Nephron (organoid): ENCODE measurements at regions not wholly inside any gene's neighbourhood (a gene's known extent, or its start where the extent isn't known, plus 50 kb on each side); places are given as distances from the start of the nearest gene placed in this dataset.

ENCODE experiments used
- H3K27ac Mint-ChIP-seq, 3 experiments: 2 replicates each; pipeline ENCODE4 v1.8.0; 2020; ENCODE audit warnings: mixed read lengths in 3 of 3, mild to moderate bottlenecking in 2 of 3, moderate library complexity in 1 of 3
- H3K27me3 Mint-ChIP-seq: 2 replicates; pipeline ENCODE4 v1.8.0; 2021; ENCODE audit warnings: low read depth, mild to moderate bottlenecking, moderate library complexity, mixed read lengths
- H3K36me3 Mint-ChIP-seq: 2 replicates; pipeline ENCODE4 v1.8.0; 2020; ENCODE audit warnings: low read depth, mixed read lengths
- H3K4me1 Mint-ChIP-seq: 2 replicates; pipeline ENCODE4 v1.8.0; 2020; ENCODE audit warnings: mixed read lengths
- H3K4me3 Mint-ChIP-seq, 3 experiments: 2 replicates each; pipeline ENCODE4 v1.8.0; 2020; ENCODE audit warnings: mild to moderate bottlenecking in 3 of 3, mixed read lengths in 3 of 3, moderate library complexity in 2 of 3
- H3K9me3 Mint-ChIP-seq: 2 replicates; pipeline ENCODE4 v1.8.0; 2020; ENCODE audit warnings: mixed read lengths
- CTCF ChIP-seq, 3 experiments: fragments of 200-600 bp; sonication (generic); IDR thresholded peaks; one replicate each; pipeline ENCODE4 v1.5.0; 2021; ENCODE audit warnings: antibody characterized with exemption in 3 of 3; ENCODE audit not compliant: unreplicated experiment in 3 of 3

GRCh38 chr1:213733705-213734104 is 254.1 kb upstream of the PROX1 start:
- Mint-ChIP-seq H3K36me3 (no peaks in the 10 kb centered on the region), H3K27ac (no peak overlapping the region), H3K27me3 (no peaks in the 10 kb centered on the region), H3K9me3 (peaks cover 11% of the 10 kb centered on the region), H3K4me3 (no peak overlapping the region), H3K4me1 (no peaks in the 10 kb centered on the region)
- TF ChIP-seq CTCF (IDR thresholded peaks at IDR 0.05; ENCODE audit: unreplicated experiment in 3 of 3) = no peak

- Mint-ChIP-seq H3K4me1 (no peaks in the 10 kb centered on the region), H3K27me3 (no peaks in the 10 kb centered on the region), H3K27ac (peak overlapping the region in 1 of 3 experiments; percentile 21), H3K4me3 (no peak overlapping the region), H3K36me3 (no peaks in the 10 kb centered on the region), H3K9me3 (peaks cover 3% of the 10 kb centered on the region)
- TF ChIP-seq CTCF (IDR thresholded peaks at IDR 0.05; ENCODE audit: unreplicated experiment in 3 of 3) = no peak
Measured at GRCh38 chr1:213737398-213738035, 250.3 kb upstream of the PROX1 start.

- H3K9me3 Mint-ChIP-seq = peaks cover 2% of the 10 kb centered on the region
- no peaks in the 10 kb centered on the region for H3K36me3 Mint-ChIP-seq
- H3K27ac Mint-ChIP-seq = no peak overlapping the region
- no peak for TF ChIP-seq CTCF (IDR thresholded peaks at IDR 0.05; ENCODE audit: unreplicated experiment in 3 of 3)
- H3K4me1 Mint-ChIP-seq = no peaks in the 10 kb centered on the region
- H3K27me3 Mint-ChIP-seq = no peaks in the 10 kb centered on the region
- H3K4me3 Mint-ChIP-seq = no peak overlapping the region
Measured at GRCh38 chr1:213738658-213739057, 249.1 kb upstream of the PROX1 start.

GRCh38 chr1:213742992-213743391 is 244.8 kb upstream of the PROX1 start:
- peaks cover 2% of the 10 kb centered on the region for H3K9me3 Mint-ChIP-seq
- no peak overlapping the region for H3K27ac Mint-ChIP-seq
- H3K4me1 Mint-ChIP-seq = no peaks in the 10 kb centered on the region
- H3K36me3 Mint-ChIP-seq = no peaks in the 10 kb centered on the region
- H3K4me3 Mint-ChIP-seq = no peak overlapping the region
- H3K27me3 Mint-ChIP-seq = no peaks in the 10 kb centered on the region
- TF ChIP-seq CTCF (IDR thresholded peaks at IDR 0.05; ENCODE audit: unreplicated experiment in 3 of 3) = no peak

GRCh38 chr1:213744780-213745179 is 243.0 kb upstream of the PROX1 start:
- Mint-ChIP-seq H3K9me3 (peaks cover 2% of the 10 kb centered on the region), H3K36me3 (no peaks in the 10 kb centered on the region), H3K4me1 (no peaks in the 10 kb centered on the region), H3K27ac (no peak overlapping the region), H3K4me3 (no peak overlapping the region), H3K27me3 (no peaks in the 10 kb centered on the region)
- TF ChIP-seq CTCF (IDR thresholded peaks at IDR 0.05; ENCODE audit: unreplicated experiment in 3 of 3) = no peak

GRCh38 chr1:213745451-213745850 is 242.3 kb upstream of the PROX1 start:
- Mint-ChIP-seq H3K4me1 (no peaks in the 10 kb centered on the region), H3K4me3 (no peak overlapping the region), H3K27ac (no peak overlapping the region), H3K36me3 (no peaks in the 10 kb centered on the region), H3K27me3 (no peaks in the 10 kb centered on the region), H3K9me3 (peaks cover 2% of the 10 kb centered on the region)
- TF ChIP-seq CTCF (IDR thresholded peaks at IDR 0.05; ENCODE audit: unreplicated experiment in 3 of 3) = no peak
